ENCODE measurements at regions not wholly inside any gene's neighbourhood (a gene's known extent, or its start where the extent isn't known, plus 50 kb on each side); places are given as distances from the start of the nearest gene placed in this dataset.

- DNase-seq (ENCODE audit: extremely low spot score in 2 of 2) = no peak
- intact Hi-C loops (cut with DNase I) = no loop called here
- no peaks in the 10 kb centered on the region for H3K36me3 ChIP-seq
Observed at GRCh38 chr10:9878383-9878782, 1139.3 kb upstream of the CELF2 start.

GRCh38 chr10:9885761-9886160 lies 1131.9 kb upstream of the CELF2 start:
- H3K27ac ChIP-seq = no peak overlapping the region
- intact Hi-C loops (cut with DNase I) = no loop called here
- H3K4me1 ChIP-seq = no peaks in the 10 kb centered on the region
- no peaks in the 10 kb centered on the region for H3K27me3 ChIP-seq
- H3K9me3 ChIP-seq = no peaks in the 10 kb centered on the region
- no peaks in the 10 kb centered on the region for H3K36me3 ChIP-seq
- TF ChIP-seq POLR2A (IDR thresholded peaks at IDR 0.05) (no peak), POLR2AphosphoS5 (IDR thresholded peaks at IDR 0.05; ENCODE audit: insufficient read depth in 1 of 2, low read depth in 1 of 2) (no peak)
- TF ChIP-seq, protein P1, sequence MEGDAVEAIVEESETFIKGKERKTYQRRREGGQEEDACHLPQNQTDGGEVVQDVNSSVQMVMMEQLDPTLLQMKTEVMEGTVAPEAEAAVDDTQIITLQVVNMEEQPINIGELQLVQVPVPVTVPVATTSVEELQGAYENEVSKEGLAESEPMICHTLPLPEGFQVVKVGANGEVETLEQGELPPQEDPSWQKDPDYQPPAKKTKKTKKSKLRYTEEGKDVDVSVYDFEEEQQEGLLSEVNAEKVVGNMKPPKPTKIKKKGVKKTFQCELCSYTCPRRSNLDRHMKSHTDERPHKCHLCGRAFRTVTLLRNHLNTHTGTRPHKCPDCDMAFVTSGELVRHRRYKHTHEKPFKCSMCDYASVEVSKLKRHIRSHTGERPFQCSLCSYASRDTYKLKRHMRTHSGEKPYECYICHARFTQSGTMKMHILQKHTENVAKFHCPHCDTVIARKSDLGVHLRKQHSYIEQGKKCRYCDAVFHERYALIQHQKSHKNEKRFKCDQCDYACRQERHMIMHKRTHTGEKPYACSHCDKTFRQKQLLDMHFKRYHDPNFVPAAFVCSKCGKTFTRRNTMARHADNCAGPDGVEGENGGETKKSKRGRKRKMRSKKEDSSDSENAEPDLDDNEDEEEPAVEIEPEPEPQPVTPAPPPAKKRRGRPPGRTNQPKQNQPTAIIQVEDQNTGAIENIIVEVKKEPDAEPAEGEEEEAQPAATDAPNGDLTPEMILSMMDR (IDR thresholded peaks at IDR 0.05) = no peak
- no peak overlapping the region for H3K4me3 ChIP-seq
- no peak for DNase-seq (ENCODE audit: extremely low spot score in 2 of 2)

More at GRCh38 chr10:9878383-9878782, 1139.3 kb upstream of the CELF2 start:
- Histone ChIP-seq H3K27ac (no peak overlapping the region), H3K9me3 (no peaks in the 10 kb centered on the region), H3K4me3 (no peak overlapping the region), H3K27me3 (no peaks in the 10 kb centered on the region), H3K4me1 (no peaks in the 10 kb centered on the region)
- TF ChIP-seq POLR2A (IDR thresholded peaks at IDR 0.05) (no peak), POLR2AphosphoS5 (IDR thresholded peaks at IDR 0.05; ENCODE audit: insufficient read depth in 1 of 2, low read depth in 1 of 2) (no peak)
- TF ChIP-seq, protein P1 (IDR thresholded peaks at IDR 0.05) = no peak

DNA sequence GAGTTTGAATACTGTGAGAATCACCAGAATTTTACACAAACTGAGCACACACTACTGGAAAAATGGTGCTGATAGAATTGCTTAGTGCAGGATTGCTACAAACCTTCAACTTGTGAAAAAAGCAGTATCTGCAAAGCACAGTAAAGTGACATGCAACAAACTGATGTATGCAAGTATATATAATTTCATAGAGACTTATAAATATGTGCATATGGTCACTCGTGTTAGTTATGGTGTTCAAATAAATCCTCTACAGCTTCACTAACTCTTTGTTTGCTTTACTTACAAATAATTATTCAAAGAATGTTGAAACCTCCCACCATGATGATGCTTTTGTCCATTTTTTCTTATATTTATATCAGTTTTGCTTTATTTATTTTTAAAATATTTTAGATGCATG lies 1130.9 kb upstream of the CELF2 start:
- TF ChIP-seq POLR2A (IDR thresholded peaks at IDR 0.05) = no peak
- TF ChIP-seq, protein P1 (IDR thresholded peaks at IDR 0.05) = no peak
- no peak for TF ChIP-seq POLR2AphosphoS5 (IDR thresholded peaks at IDR 0.05; ENCODE audit: insufficient read depth in 1 of 2, low read depth in 1 of 2)
- H3K27me3 ChIP-seq = no peaks in the 10 kb centered on the region
- H3K4me1 ChIP-seq = no peaks in the 10 kb centered on the region
- H3K27ac ChIP-seq = no peak overlapping the region
- H3K4me3 ChIP-seq = no peak overlapping the region
- intact Hi-C loops (cut with DNase I) = no loop called here
- H3K9me3 ChIP-seq = no peaks in the 10 kb centered on the region
- DNase-seq (ENCODE audit: extremely low spot score in 2 of 2) = no peak
- H3K36me3 ChIP-seq = no peaks in the 10 kb centered on the region

- no peak for TF ChIP-seq POLR2AphosphoS5 (IDR thresholded peaks at IDR 0.05; ENCODE audit: insufficient read depth in 1 of 2, low read depth in 1 of 2)
- TF ChIP-seq POLR2A (IDR thresholded peaks at IDR 0.05) = no peak
- TF ChIP-seq, protein P1 (IDR thresholded peaks at IDR 0.05) = no peak
- Histone ChIP-seq H3K4me3 (no peak overlapping the region), H3K9me3 (no peaks in the 10 kb centered on the region), H3K4me1 (no peaks in the 10 kb centered on the region), H3K27me3 (no peaks in the 10 kb centered on the region), H3K36me3 (no peaks in the 10 kb centered on the region), H3K27ac (no peak overlapping the region)
- intact Hi-C loops (cut with DNase I) = no loop called here
- no peak for DNase-seq (ENCODE audit: extremely low spot score in 2 of 2)
Observed at GRCh38 chr10:9895453-9895852, 1122.2 kb upstream of the CELF2 start.

DNA sequence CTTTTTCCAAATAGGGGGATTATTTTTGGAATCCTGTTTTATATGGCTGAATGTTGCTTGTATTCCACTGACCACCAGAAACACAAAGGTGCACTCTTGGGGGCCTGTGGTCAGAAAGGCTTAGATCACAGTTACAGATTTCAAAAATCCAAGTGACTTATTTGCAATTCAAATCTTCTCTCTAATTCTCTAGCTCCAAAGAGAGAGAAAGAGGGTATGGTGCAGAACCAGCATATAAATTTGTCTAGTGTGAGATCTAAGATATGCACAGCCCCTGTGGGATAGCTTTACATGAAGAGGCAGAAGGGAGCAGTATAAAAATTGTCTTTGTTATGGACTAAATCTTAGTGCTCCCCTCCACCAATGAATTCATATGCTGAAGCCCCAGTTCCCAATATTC lies 1121.7 kb upstream of the CELF2 start:
- no peaks in the 10 kb centered on the region for H3K36me3 ChIP-seq
- DNase-seq (ENCODE audit: extremely low spot score in 2 of 2) = no peak
- H3K4me1 ChIP-seq = no peaks in the 10 kb centered on the region
- TF ChIP-seq, protein P1 (IDR thresholded peaks at IDR 0.05) = no peak
- TF ChIP-seq POLR2AphosphoS5 (IDR thresholded peaks at IDR 0.05; ENCODE audit: insufficient read depth in 1 of 2, low read depth in 1 of 2) (no peak), POLR2A (IDR thresholded peaks at IDR 0.05) (no peak)
- H3K27ac ChIP-seq = no peak overlapping the region
- H3K9me3 ChIP-seq = no peaks in the 10 kb centered on the region
- no peaks in the 10 kb centered on the region for H3K27me3 ChIP-seq
- intact Hi-C loops (cut with DNase I) = no loop called here
- no peak overlapping the region for H3K4me3 ChIP-seq
